HFF-Myc (cell line): ENCODE measurements at regions not wholly inside any gene's neighbourhood (a gene's known extent, or its start where the extent isn't known, plus 50 kb on each side); places are given as distances from the start of the nearest gene placed in this dataset.
A peak's percentile ranks its signal among the peaks of the same experiment; 100 is the strongest.

ENCODE experiments used
- DNase-seq: peaks from one replicate; pipeline ENCODE4 v3.0.0-alpha.2; 2011; ENCODE audit warnings: low read depth; ENCODE audit errors: extremely low read depth
- H3K4me3 ChIP-seq: replicated peaks from 2 replicates; pipeline ENCODE4 v1.5.1; 2011; ENCODE audit warnings: low read depth, mild to moderate bottlenecking, control low read depth, low read length
- TF ChIP-seq, protein P1 (sequence below): IDR thresholded peaks from 2 replicates; pipeline ENCODE4 v1.5.1; 2012; ENCODE audit warnings: mild to moderate bottlenecking, low read depth, low read length, control low read depth; ENCODE audit errors: missing control alignments

DNA sequence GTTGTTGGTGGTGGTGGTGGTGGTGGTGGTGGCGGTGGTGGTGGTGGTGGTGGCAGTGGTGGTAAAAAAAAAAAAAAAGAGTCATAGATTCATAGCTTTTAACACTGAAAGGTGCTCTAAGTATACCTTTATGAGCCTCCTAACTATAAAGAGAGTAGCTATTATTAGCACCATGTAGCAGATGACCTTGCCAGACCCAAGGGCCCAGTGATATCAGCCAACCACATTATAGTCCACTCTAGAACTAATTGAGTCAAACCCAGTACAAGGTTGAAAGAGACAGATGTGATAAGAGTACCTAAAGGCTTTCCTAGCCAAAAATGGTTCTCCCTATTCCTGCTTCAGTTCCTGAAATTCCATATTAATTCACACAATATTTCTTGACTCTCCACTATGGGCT is 245.3 kb downstream of the HACE1 start:
- DNase-seq = no peak
- TF ChIP-seq, protein P1, sequence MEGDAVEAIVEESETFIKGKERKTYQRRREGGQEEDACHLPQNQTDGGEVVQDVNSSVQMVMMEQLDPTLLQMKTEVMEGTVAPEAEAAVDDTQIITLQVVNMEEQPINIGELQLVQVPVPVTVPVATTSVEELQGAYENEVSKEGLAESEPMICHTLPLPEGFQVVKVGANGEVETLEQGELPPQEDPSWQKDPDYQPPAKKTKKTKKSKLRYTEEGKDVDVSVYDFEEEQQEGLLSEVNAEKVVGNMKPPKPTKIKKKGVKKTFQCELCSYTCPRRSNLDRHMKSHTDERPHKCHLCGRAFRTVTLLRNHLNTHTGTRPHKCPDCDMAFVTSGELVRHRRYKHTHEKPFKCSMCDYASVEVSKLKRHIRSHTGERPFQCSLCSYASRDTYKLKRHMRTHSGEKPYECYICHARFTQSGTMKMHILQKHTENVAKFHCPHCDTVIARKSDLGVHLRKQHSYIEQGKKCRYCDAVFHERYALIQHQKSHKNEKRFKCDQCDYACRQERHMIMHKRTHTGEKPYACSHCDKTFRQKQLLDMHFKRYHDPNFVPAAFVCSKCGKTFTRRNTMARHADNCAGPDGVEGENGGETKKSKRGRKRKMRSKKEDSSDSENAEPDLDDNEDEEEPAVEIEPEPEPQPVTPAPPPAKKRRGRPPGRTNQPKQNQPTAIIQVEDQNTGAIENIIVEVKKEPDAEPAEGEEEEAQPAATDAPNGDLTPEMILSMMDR = no peak
- H3K4me3 ChIP-seq = no peak overlapping the region

DNA sequence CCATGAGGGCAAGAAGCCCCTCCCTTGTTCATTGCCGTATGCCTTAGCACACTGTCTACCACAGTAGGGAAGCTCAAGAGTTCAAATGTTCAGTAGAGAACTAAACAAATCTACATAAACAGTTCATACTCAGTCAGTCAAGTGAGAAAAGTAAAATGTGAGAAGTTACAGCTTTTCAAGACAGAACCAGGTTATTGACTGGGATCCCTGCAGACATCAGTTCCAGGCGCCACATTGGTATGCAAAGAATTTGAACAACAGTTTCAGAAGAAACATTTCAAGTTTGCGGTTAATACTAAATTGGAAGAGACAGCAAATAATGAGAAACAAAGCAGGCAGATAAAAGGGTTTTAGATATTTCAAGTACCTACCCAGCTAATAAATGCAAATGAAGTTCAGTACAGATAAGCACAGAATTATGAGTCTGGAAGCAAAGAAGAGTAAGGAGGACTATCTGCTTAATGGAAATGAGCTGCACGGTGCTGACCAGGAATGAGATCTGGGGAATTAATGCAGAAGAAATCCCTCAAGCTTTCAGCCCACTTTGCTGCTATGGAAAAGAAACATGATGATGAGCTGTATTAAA is 246.2 kb downstream of the HACE1 start:
- H3K4me3 ChIP-seq = no peak overlapping the region

DNA sequence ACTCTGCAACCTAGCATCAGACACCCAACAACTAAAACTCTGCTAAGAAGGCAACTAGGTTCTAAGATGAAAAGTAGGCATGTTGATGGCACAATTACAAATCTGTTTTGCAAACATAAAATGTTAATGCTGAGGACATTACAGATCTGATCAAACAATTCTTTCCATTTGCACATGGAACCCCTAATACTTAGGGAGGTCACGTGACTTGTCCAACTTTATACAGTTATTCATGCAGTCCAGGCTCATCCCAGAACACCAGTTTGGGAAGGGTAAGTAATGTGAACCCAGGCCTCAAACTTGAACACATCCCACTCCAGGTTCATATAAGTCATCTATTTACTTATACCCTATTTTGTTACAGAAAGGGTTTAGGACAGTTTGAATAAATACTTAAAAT is 247.2 kb downstream of the HACE1 start:
- TF ChIP-seq, protein P1 = no peak
- no peak for DNase-seq
- no peak overlapping the region for H3K4me3 ChIP-seq

More for the DNA sequence above, 246.2 kb downstream of the HACE1 start:
- TF ChIP-seq, protein P1 = no peak
- DNase-seq = no peak

GRCh38 chr6:104608101-104608500 is 251.6 kb downstream of the HACE1 start:
- TF ChIP-seq, protein P1 = no peak
- DNase-seq = no peak
- H3K4me3 ChIP-seq = no peak overlapping the region

DNA sequence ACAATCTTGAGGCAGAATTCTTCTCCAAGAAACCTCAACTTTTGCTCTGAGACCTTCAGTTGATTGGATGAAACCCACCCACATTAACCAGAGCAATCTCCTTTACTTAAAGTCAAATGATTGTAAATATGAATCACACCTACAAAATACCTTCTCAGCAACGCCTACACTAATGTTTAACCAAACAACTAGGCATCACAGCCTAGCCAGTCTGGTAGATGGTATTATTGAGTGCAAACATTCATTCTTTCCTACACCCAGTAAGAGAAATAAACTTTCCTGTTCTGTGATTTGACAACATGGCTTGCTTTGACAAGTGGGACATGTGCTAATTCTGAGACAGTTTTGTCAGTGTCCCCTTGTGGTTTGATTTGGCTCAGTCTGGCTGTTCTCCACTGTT is 252.2 kb downstream of the HACE1 start:
- no peak for DNase-seq
- TF ChIP-seq, protein P1 = no peak
- H3K4me3 ChIP-seq = no peak overlapping the region

- H3K4me3 ChIP-seq = no peak overlapping the region
- no peak for DNase-seq
- TF ChIP-seq, protein P1 = no peak
These were observed 253.4 kb downstream of the HACE1 start for GRCh38 chr6:104606361-104606760.

DNA sequence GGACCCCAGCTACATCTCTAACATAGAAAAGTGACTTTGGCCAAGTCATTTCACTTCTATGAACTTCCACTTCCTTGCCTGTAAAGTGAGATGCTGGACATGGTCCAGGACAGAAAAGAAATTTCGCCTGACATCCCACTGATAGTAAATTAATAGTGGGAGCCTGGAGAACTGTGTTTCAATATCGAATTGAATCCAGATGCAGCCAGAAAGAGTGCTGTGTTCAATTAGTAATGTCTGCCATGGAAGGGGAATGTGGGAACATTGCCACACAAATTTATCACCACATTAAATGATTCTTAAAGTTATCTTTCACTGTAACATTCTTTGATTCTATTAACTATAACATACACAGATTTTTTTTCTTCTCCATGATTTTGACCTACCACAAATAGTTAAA is 255.0 kb downstream of the HACE1 start:
- peak; percentile 50 for DNase-seq
- TF ChIP-seq, protein P1 = no peak
- H3K4me3 ChIP-seq = no peak overlapping the region
